Hematopoietic multipotent progenitor cell treated with erythropoietin and hydrocortisone succinate and interleukin-3 and kit ligand, for 17 days (in vitro differentiated cells): ENCODE measurements at regions not wholly inside any gene's neighbourhood (a gene's known extent, or its start where the extent isn't known, plus 50 kb on each side); places are given as distances from the start of the nearest gene placed in this dataset.
"Not testable (repeated sequence)": the region's sequence is repeated elsewhere in the genome, so short reads cannot be mapped to it uniquely, and the experiment has no call there.

ENCODE experiments used
- DNase-seq: peaks from one replicate; pipeline ENCODE4 v3.0.0-alpha.2; 2015; ENCODE audit warnings: low spot score

DNA sequence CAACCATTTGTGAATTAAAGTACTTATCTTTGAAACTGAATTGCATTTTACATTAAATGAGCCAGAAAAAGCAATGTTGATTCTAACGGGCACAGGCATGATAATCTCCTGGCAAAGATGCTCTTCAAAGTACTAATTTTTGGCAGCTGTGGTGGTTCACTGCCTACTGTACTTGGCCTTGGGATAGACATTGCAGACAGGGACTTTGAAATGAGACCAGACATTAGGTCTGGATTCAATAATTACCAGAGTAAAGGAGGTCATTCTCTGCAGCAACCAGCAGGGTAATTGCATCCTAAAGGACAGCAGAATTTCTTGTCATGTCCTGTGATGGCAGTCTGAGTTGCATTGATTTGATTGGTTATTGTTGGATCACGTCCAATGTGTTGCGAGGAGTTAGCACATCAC lies 986.5 kb downstream of the TDRD15 start:
- no peak for DNase-seq

DNA sequence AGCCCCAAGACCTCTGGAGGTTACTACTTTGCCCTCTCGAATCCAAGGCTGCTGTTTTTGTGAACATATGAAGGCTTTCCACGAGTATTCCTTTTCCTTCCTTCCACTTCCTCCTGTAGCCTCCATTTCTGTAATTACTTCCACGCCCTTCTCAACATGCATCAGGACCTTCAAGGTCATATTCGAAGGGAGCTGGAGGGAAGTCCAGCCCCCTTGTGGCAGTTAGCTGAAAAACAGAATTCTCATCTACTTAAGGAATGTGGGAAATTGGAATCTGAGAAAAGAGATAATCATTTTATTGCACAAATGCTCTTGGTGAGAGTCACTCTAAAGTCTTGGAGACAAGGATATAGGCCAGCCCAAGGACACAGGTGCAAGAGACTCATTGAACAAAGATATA lies 1000.2 kb downstream of the TDRD15 start:
- no peak for DNase-seq

DNA sequence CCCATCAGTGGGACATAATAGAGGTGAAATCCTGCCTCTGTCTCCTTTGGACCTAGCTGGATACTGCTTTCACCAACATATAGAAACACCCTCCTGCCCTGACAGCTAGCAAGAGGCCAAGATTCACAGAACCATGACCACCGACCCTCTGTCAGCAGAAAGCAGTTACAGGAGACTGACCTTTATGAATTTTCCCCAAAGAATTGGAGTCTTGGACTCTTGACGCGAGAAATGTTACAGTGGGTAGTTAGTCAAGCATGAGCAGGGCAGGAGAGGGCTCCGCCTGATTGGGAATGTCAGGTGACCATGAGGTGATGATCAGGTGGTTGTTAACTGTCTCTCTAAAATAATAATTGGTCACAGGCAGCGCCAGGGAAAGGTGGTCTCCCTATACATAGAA lies 1002.3 kb downstream of the TDRD15 start:
- no peak for DNase-seq

DNA sequence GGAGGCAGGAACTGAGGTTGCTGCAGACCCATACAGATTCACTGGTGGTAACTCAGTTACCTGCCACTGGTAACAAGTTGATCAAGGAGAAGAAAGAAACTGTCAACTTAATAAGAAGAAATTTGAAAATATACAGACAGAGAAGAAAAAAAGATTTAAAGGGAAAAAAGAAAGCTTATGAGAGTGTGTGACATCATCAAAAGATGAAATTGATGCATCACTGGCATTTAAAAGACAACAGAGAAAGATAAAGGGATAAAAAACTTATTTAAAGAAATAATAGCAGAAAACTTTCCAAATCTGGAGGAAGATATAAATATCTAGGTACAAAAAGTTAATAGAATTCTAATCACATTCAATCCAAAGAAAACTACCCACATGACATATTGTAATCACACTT lies 1003.2 kb downstream of the TDRD15 start:
- no peak for DNase-seq

DNA sequence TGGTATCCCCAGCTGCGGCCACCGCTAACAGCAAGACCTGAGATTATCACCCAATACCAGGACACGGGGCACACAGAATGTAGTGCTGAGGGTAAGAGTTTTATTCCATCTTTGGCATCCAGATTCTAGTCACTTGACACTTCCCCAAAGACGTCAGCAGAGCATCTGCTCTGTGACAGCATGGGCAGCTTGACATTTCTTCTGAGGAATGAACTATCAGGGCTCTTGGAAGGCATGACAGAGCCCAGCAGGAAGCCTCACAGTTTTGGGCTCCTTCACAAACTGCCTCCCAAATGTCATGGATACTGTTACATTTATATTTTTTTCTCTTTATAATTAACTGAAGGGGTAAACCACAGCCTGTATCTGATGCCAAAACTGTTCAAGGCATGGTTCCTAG lies 1010.7 kb downstream of the TDRD15 start:
- no peak for DNase-seq

DNA sequence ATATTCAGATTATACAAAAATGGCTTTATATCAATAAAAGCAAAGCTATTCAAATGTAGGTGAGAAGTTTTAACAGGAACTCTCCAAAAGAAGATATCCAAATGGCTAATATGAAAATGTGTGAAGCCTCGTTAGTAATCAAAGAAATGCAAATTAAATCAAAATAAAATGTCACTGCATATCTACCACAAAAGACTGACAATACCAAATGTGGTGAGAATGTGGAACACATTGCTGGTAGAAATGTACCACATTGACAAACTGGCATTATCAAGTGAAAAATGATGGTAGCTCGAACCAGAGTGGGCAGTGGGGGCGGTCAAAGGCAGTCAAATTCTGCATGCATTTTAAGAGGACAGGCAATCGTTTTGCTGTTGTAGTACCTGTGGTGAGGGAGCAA lies 1012.7 kb downstream of the TDRD15 start:
- no peak for DNase-seq

DNA sequence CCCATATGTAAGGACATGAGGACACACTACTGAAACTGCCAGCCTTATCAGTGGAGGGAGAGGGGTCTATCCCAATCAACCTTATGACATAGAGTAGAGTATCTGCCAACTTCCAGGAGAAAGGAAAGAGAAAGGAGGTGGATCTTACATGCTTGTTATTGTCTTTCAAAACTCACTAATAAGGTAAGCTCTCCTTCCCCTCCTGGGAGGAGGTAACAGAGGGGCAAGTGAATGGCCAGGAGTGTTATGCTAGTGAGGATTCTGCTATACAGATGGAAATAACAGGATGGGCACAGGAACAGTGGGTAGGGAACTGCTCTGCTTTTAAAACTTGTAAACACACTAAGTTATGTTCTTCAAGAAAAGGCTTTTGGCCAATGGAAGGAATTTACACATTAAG lies 1020.1 kb downstream of the TDRD15 start:
- no peak for DNase-seq

DNA sequence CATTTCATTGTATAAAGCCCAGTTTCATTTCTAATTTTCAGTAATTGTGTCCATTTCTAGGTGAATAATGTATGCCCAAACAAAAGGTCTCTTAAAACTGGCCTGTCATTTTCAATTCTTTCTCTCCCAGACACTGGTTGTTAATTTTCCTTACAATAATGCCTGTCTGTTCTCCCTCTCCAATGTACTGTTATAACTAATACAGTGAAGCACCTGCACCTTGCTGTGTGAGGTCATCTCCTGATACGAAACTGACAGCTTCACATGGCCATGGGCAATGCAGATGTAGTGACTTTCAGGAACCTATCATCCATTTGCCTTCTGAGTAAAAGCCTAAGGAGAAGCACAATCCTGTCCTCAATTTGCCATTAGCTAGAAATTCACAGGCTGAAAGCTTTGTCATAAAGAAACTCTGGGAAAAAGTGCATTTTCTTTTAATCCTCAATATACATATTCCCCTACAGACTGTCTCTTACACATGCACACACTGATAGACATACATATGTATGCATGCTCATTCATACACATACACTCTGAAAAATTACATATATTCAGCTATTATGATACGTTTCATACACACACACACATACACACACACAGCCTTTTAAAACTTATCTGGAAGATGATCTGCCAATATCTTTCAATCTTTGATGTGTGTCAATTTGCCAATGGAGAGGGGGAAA lies 1030.3 kb downstream of the TDRD15 start:
- no peak for DNase-seq

DNA sequence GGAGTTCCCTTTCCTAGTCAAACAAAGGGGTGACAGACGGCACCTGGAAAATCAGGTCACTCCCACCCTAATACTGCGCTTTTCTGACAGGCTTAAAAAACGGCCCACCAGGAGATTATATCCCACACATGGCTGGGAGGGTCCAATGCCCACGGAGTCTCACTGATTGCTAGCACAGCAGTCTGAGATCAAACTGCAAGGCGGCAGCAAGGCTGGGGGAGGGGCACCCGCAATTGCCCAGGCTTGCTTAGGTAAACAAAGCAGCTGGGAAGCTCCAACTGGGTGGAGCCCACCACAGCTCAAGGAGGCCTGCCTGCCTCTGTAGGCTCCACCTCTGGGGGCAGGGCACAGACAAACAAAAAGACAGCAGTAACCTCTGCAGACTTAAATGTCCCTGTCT lies 1032.9 kb downstream of the TDRD15 start:
- not testable (repeated sequence) for DNase-seq

DNA sequence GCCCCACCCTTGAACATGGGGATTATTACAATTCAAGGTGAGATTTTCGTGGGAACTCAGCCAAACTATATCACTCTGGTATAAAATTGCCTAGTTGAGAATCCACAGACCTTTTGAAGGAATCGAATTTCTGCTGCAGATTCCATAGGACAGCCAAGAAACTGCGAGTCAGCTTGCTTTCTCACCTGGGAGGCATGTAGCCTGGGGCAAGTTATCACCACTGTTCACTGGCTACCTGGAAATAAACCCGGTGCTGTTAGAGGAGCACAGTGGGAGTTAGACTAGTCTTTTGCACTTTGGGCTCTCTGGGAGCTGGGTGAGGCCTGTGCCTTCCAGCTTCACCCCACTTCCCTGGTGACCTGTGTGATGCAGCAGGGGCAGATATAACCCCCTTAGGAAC lies 1043.5 kb downstream of the TDRD15 start:
- DNase-seq: no peak

DNA sequence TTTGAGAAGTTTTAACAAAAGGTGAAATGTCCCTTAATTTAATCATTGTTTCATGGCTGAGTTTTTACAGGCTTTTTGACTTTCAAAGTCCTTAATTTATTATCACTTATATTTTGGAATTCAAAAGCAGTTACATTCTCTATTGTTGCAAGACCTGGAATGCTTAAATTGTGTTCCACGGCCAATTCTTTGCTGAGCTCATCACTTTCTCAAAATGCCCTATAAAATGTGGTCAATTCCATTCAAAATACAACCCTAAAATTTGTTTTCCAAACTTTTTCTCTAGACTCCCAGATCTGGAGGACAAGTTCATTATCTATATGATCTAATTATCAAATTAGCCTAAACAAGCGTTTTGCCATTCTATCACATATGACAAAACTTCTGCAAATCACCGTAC lies 1051.2 kb downstream of the TDRD15 start:
- no peak for DNase-seq

DNA sequence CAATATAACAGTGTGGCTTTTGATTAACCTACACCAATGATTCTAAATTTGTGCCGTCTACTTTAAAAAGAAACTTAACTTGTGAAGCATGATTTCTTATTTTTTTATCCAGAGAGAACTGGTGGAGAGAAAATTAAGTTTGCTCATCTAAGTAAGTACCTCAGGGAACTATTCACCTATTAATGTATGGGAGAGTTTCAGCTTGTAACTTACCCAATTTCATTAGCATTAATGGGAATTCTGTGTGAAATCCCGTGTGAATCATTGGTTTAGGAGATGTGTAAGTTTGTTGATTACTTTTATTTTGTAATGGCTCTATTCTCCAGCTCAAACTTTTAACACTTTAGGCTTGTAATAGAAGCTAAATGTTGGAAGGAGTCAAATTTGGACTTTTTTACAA lies 1061.5 kb downstream of the TDRD15 start:
- DNase-seq: no peak

DNA sequence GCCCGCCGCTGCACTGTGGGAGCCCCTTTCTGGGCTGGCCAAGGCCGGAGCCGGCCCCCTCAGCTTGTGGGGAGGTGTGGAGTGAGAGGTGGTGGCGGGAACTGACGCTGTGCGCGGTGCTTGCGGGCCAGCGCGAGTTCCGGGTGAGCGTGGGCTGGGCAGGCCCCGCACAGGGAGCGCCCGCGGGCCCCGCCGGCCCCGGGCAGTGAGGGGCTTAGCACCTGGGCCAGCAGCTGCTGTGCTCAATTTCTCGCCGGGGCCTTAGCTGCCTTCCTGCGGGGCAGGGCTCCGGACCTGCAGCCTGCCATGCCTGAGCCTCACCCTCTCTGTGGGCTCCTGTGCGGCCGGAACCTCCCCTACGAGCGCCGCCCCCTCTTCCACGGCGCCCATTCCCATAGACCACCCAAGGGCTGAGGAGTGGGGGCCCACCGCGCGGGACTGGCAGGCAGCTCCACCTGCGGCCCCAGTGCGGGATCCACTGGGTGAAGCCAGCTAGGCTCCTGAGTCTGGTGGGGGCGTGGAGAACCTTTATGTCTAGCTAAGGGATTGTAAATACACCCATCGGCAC lies 1062.6 kb downstream of the TDRD15 start:
- not testable (repeated sequence) for DNase-seq

DNA sequence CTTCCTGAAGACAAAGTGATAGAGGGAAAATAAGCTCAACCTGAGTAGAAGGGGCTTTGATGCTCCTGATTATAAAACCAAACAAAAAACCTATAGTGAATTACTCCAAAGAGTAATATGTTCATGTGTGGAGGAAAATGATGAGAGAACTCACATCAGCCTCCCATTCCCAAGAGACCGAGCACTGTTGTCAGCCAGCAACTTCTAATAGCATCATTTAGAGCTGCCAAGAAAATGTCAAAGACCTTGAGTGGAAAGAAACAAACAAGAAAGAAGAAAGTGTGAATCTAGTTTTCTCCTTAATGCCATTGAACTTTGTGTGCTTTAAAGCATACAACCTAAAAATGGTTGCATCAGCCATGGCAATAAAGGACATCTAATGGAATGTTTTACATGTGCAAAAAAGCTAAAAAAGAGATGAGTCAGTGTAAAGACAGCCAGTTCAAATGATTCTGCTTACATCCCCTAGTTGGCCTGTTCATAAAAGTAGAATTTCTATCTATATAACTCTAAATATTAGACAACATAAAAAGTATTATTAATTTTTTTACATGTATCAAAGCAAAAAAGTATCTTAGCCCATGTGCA lies 1066.2 kb downstream of the TDRD15 start:
- DNase-seq: no peak

DNA sequence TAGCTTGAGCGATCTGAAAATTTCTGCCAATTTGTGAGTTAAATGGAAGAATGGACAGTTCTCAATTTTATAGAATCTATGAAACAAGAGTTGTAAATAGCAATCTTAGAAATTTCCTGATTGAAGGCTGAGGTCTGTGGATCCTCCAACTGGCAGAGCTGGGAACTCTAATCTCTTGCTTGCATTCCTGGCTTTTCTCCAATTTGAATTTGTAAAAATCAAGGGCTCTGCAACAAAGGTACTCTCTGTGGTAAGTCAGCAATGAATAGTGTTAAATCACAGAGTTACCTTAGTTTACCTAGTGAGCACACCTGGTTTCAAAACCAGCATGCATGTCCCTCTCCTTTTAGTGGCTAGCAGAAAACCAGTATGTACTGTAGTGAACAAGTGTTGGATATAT lies 1070.5 kb downstream of the TDRD15 start:
- no peak for DNase-seq

DNA sequence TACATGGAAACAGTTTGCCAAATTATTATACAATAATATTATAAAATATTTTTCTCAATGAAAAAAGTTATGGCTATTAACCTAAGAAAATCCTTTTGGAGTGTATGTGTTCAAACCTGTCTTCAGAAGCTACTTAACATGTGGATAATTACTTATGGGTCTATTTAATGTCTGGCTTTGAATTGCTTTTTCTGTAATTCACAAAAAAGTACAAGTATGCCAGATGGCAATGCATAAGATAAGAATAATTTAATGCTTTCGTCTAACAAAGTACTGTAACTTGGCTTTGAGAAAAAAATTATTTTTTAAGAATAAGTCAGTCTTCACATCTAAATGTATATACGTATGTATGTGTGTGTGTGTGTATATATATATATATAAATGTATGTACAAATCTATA lies 1073.0 kb downstream of the TDRD15 start:
- DNase-seq: no peak

DNA sequence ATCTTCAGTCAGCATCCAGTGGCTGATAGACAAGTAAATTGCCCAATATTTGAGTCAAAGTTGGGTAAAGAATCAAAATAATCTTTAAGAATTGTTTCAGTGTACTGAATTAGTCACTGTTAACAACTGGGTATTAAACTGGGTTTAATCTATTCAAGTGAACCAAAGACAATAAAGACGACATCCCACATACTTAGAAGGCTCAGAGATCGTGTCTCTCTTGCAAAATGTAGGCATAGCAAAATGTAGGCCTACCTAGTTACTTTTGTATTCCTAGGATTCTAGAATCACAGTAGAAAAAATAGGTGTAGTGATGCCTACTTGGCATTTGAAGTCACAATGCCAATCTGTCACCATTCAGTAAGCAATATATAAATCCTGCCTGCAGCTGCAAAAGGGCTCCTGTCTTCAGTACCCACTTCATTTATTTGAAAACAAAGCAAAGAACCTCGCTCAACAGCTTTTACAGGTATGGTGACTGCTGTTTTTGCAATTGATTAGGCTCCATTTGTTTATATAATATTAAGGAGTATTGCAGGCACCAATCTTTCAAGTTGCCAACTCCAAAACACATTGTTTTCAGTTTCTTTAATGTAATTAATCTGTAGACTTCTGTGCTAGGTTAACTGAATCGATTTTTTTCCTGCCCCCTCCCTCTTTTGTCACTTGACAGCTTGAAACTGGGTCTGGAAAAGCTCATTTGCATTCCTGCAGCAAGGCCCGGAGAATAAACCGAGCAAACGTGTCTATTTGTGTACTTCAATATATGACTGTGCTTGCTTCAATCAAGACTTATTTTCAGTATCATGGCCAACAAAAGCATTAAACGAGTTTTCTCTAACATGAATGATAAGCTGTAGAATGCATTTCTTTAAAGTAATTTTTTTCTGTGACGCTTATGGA lies 1074.9 kb downstream of the TDRD15 start:
- no peak for DNase-seq

DNA sequence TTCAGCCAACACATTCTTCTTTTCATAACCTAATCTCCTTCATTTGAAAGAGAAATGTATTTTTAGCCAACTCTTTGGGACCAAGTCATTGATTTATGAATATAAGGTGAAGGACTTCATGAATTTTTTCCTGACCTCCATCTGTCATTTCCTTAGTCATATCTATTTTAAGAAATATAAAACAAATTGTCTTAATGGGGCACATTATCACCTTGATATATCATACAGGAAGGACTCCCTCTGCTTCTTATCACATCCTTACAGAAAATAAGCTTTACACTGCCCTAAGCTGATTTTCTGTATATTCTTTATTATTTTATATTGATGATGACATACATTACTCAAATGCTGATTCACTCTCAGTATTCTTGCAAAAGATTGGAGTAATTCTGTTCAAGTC lies 1076.2 kb downstream of the TDRD15 start:
- DNase-seq: no peak

DNA sequence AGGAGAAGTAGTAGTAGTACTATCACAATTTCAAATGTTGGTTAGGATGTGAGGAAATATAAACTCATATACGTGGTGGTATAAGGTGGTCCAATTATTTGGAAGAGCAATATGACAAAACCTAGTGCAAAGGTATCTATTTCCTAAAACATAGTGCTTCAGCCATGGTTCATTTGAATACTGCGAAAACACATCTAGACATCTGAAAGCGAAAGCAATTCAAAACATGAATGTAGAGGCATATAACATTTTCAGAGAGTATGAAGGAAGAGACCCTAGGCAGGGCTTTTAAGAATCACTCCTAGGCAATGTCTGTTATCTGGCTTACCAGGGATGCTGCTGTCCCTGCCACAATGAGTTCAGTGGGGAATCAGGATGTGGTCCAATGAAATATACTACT lies 1085.8 kb downstream of the TDRD15 start:
- no peak for DNase-seq

DNA sequence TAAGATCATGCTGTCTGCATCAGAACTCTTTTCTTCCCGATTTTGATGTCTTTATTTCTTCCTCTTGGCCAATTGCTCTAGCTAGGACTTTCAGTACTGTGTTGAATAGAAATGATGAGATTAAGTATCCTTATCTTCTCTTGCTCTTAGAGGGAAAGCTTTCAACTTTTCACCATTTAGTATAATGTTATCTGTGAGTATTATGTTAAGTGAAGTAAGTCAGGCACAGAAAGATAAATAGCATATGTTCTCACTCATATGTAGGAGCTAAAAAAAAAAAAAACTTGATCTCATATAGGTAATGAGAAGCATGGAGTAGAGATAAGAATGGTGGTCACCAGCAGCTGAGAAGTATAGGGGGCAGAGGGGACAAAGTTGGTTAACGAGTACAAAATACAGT lies 1089.5 kb downstream of the TDRD15 start:
- no peak for DNase-seq

DNA sequence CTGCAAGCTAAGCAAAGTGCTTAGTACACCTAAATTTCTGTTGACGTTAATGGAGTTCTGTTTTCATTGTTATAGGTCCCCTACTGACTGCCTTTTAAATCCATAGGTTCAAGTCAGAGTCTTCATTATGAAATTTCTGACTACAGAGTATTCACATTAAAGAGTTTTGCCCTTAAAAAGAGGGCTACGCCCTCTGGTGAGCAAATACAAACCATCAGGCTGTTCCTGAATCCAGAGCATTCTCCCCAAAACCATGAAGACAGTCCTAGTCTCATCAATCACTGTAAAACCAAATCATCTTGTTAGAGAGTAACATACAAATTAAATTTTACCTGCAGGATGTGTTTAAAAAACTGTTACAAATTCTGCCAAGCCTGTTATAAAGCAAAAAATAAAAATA lies 1091.7 kb downstream of the TDRD15 start:
- no peak for DNase-seq

DNA sequence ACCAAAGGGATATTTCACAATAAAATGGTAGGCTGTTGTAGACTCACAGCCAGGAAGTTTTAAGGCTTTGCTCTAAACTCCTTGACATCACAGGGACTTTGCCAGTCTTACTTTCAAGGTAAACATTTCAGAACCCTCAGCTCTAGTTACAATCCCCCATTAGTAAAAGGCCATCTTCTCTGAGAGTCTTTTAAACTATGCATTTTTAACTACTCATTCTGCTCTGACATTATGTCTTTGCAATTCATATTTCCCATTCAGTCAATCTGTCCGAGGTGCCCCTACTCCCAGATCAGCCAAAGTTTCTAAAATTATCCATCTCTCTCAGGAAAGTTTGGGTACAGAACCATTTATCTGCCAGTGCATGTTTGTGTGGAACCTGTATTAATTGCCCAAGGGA lies 1094.1 kb downstream of the TDRD15 start:
- no peak for DNase-seq

DNA sequence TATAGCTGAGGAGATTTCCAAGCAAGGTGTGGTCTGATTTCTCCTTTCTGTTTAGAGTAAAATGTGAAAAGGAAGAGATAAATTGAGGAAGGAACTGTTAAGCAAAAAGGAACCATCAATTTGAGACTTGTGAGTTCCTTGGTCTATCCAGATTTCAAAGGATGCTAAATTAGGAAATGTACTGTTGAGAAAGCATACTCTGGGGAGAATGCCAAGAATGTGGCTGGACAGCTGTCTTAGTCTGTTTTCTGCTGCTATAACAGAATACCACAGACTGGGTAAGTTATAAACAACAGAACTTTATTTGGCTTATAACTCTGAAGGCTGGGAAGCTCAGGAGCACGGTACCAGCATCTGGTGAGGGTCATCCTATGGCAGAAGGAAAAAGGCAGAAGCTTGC lies 1097.2 kb downstream of the TDRD15 start:
- DNase-seq: no peak
